PC-3 (cell line): ENCODE measurements at regions not wholly inside any gene's neighbourhood (a gene's known extent, or its start where the extent isn't known, plus 50 kb on each side); places are given as distances from the start of the nearest gene placed in this dataset.

Source experiments
- ATAC-seq: fragments of 200-7000 bp; cut with Tn5 transposase; 2 replicates; pipeline ENCODE4 v1.9.1; 2020; ENCODE audit warnings: mild to moderate bottlenecking, moderate library complexity
- BruUV-seq: library from RNA; stranded (reverse); fragments of 400-500 nt; replicated peaks from 2 replicates; lab custom pipeline; 2021; lab: Mats Ljungman, UMichigan
- CTCF ChIA-PET: fragments of 300-600 bp; sonication (Branson Sonifier 250); formaldehyde crosslinking; loops from one replicate; lab custom pipeline; 2022; ENCODE audit warnings: antibody characterized with exemption; lab: Charles Lee
- POLR2A ChIA-PET: fragments of 300-600 bp; sonication (Branson Sonifier 250); formaldehyde crosslinking; loops from one replicate; lab custom pipeline; 2022; ENCODE audit warnings: antibody characterized with exemption; ENCODE audit not compliant: unreplicated experiment; lab: Charles Lee
- DNase-seq: peaks from one replicate; pipeline ENCODE4 v3.0.0-alpha.2; 2015
- H2AFZ ChIP-seq: fragments of 300-600 bp; sonication (generic); 2 replicates; pipeline ENCODE4 v1.6.0; 2016; ENCODE audit warnings: antibody characterized with exemption, low read length
- H3F3A ChIP-seq: fragments of 300-600 bp; sonication (generic); one replicate; pipeline ENCODE4 v1.6.0; 2017; ENCODE audit warnings: antibody characterized with exemption, low read length, control low read depth, mild to moderate bottlenecking; ENCODE audit not compliant: unreplicated experiment
- H3K27ac ChIP-seq: fragments of 300-600 bp; sonication (generic); 2 replicates; pipeline ENCODE4 v1.5.1; 2016; ENCODE audit warnings: mild to moderate bottlenecking, low read length
- H3K27me3 ChIP-seq: fragments of 300-600 bp; sonication (generic); 2 replicates; pipeline ENCODE4 v1.6.1; 2016; ENCODE audit warnings: low read length, mixed read lengths
- H3K36me3 ChIP-seq: fragments of 300-600 bp; sonication (generic); 2 replicates; pipeline ENCODE4 v1.6.1; 2016; ENCODE audit warnings: low read depth, mixed run types, low read length, mixed read lengths
- H3K4me1 ChIP-seq: fragments of 300-600 bp; sonication (generic); 2 replicates; pipeline ENCODE4 v1.5.1; 2016; ENCODE audit warnings: low read length; ENCODE audit not compliant: insufficient read depth
- H3K4me2 ChIP-seq: fragments of 300-600 bp; sonication (generic); 2 replicates; pipeline ENCODE4 v1.6.0; 2016; ENCODE audit warnings: low read length
- H3K4me3 ChIP-seq: fragments of 300-600 bp; sonication (generic); 2 replicates; pipeline ENCODE4 v1.5.1; 2016; ENCODE audit warnings: mild to moderate bottlenecking, low read length, mixed read lengths
- H3K79me2 ChIP-seq: fragments of 300-600 bp; sonication (generic); 2 replicates; pipeline ENCODE4 v1.6.1; 2017; ENCODE audit warnings: low read length, mixed read lengths
- H3K9ac ChIP-seq: fragments of 300-600 bp; sonication (generic); 2 replicates; pipeline ENCODE4 v1.6.0; 2016; ENCODE audit warnings: mild to moderate bottlenecking, low read length
- H3K9me2 ChIP-seq: fragments of 300-600 bp; sonication (generic); replicated peaks from 2 replicates; pipeline ENCODE4 v1.6.1; 2016; ENCODE audit warnings: mixed run types, low read length, mixed read lengths
- H3K9me3 ChIP-seq: fragments of 300-600 bp; sonication (generic); 2 replicates; pipeline ENCODE4 v1.6.1; 2016; ENCODE audit warnings: low read length, mixed read lengths
- H4K20me1 ChIP-seq: fragments of 300-600 bp; sonication (generic); 2 replicates; pipeline ENCODE4 v1.6.1; 2016; ENCODE audit warnings: low read length, mixed read lengths
- EZH2 ChIP-seq: fragments of 300-600 bp; sonication (generic); IDR thresholded peaks from one replicate; pipeline ENCODE4 v1.6.1; 2017; ENCODE audit warnings: antibody characterized with exemption, mild to moderate bottlenecking, low read length; ENCODE audit not compliant: unreplicated experiment
- EZH2phosphoT487 ChIP-seq: fragments of 300-600 bp; sonication (generic); IDR thresholded peaks from 2 replicates; pipeline ENCODE4 v1.6.1; 2018; ENCODE audit warnings: mild to moderate bottlenecking, antibody characterized with exemption, low read length, borderline replicate concordance
- intact Hi-C: fragments of 100-400 bp; cut with micrococcal nuclease; formaldehyde crosslinking; loops from 2 replicates; pipeline ENCODE4 v1.9.0; 2023
- TF ChIP-seq, protein P1 (sequence below): fragments of 300-600 bp; sonication (generic); conservative IDR thresholded peaks from 2 replicates; pipeline ENCODE4 v1.5.1; 2017; ENCODE audit warnings: antibody characterized with exemption, low read depth, mild to moderate bottlenecking, low read length

DNA sequence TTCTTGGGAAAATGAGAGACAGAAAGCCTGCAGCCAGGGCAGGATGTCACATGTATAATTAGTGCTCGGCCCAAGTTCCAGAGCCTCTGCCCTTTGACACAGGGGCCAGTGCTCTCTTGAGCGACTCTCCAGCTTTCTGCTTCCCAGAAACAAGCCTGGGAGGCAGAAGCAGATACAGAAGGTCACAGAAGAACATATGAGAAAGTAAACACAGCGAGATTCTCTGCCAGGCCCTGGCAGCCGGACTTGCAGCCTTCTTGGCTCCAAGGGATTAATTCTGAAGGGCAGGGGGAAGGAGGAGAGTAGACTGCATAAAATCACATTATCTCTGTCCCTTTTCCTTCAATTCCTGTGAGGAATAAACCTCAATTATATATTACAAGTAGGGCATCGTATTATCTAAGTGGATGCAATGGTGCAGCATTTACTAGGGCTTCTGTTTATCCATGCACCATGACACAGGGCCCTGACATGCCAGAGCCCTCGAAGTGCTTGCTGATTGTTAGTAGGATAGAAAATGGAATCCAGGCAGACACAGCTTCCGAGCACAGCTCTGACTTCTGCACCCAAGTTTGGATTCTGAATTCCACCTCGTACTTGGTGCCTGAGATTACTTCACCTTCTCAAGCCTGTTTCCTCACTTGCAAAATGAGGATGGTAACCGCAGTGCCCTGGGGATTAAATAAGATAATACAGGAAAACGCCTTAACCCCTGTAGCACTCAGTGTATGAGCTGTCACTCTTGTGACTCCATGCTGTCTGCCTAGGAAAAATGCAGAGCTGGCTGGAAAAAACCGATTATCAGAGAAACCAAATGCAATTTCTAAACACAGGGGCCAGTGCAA is 536.5 kb downstream of the TNS3 start:
- H3K9ac ChIP-seq, result no peak overlapping the region
- no peaks in the 10 kb centered on the region for H4K20me1 ChIP-seq
- H3K4me2 ChIP-seq, result no peak overlapping the region
- H3K4me3 ChIP-seq, result no peak overlapping the region
- no peaks in the 10 kb centered on the region for H3K9me3 ChIP-seq
- BruUV-seq, result no TSS peak
- H3K27me3 ChIP-seq, result no peaks in the 10 kb centered on the region
- ATAC-seq, result no peak
- no peaks in the 10 kb centered on the region for H3F3A ChIP-seq
- no peak overlapping the region for H2AFZ ChIP-seq
- intact Hi-C loops, result no loop called here
- TF ChIP-seq EZH2 (no peak), EZH2phosphoT487 (no peak)
- TF ChIP-seq, protein P1, sequence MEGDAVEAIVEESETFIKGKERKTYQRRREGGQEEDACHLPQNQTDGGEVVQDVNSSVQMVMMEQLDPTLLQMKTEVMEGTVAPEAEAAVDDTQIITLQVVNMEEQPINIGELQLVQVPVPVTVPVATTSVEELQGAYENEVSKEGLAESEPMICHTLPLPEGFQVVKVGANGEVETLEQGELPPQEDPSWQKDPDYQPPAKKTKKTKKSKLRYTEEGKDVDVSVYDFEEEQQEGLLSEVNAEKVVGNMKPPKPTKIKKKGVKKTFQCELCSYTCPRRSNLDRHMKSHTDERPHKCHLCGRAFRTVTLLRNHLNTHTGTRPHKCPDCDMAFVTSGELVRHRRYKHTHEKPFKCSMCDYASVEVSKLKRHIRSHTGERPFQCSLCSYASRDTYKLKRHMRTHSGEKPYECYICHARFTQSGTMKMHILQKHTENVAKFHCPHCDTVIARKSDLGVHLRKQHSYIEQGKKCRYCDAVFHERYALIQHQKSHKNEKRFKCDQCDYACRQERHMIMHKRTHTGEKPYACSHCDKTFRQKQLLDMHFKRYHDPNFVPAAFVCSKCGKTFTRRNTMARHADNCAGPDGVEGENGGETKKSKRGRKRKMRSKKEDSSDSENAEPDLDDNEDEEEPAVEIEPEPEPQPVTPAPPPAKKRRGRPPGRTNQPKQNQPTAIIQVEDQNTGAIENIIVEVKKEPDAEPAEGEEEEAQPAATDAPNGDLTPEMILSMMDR, result no peak
- no peaks in the 10 kb centered on the region for H3K79me2 ChIP-seq
- CTCF ChIA-PET, result no interaction called here
- H3K27ac ChIP-seq, result no peak overlapping the region
- no peaks in the 10 kb centered on the region for H3K9me2 ChIP-seq
- H3K36me3 ChIP-seq, result no peaks in the 10 kb centered on the region
- POLR2A ChIA-PET, result interaction anchor here (0.6 kb wide), 1 partner anchor 1182 kb away, joined by 8 read pairs; no protein-coding TSS in a partner anchor
- H3K4me1 ChIP-seq, result no peaks in the 10 kb centered on the region
- DNase-seq, result no peak

DNA sequence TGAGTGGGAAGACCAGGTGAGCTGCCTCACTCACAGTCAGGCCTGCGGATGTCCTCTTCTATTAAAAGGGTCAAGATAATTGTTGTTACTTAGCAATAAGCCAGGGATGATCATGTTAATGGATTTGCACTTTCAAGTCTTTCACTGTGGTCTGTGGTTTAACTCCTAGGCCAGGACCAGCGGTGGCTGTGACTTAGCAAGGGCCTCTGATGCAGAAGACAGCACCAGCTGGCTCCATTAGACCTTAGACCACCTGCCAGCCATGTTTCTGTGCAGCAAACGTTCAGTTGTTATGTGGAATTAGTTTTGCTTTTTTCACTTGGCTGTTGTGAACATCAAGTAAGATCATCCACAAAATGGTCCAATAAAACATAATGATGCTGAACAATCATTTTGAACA is 537.3 kb downstream of the TNS3 start:
- Histone ChIP-seq H3K4me1 (no peaks in the 10 kb centered on the region), H3K4me2 (no peak overlapping the region), H3K4me3 (no peak overlapping the region), H3F3A (no peaks in the 10 kb centered on the region), H3K9me3 (no peaks in the 10 kb centered on the region), H2AFZ (no peak overlapping the region), H3K27me3 (no peaks in the 10 kb centered on the region), H3K27ac (no peak overlapping the region), H3K79me2 (no peaks in the 10 kb centered on the region), H3K9me2 (no peaks in the 10 kb centered on the region), H3K9ac (no peak overlapping the region), H3K36me3 (no peaks in the 10 kb centered on the region), H4K20me1 (no peaks in the 10 kb centered on the region)
- DNase-seq, result no peak
- no peak for ATAC-seq
- intact Hi-C loops, result no loop called here
- BruUV-seq, result no TSS peak
- TF ChIP-seq EZH2phosphoT487, result no peak
- no peak for TF ChIP-seq EZH2
- TF ChIP-seq, protein P1, result no peak
- CTCF ChIA-PET, result no interaction called here
- POLR2A ChIA-PET, result no interaction called here

DNA sequence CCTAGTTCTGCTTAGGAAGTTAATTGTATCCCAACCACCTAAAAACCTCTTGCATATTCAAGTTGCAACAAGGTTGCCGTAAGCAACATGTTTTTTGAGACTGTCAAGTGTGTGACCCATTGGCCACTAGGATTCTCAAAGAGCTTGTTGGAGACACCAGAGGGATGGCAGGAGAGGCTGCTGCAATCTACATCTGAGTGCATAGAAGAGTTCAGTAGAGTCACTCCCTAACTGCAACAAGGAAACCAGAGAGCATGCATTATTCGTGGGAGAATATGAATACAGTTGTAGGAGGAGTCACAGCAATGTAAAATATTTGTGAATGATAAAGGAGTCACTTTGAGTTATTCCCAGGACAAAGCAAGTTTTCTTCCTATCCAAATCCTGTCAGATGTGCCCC is 538.6 kb downstream of the TNS3 start:
- TF ChIP-seq EZH2 (no peak), EZH2phosphoT487 (no peak)
- TF ChIP-seq, protein P1, result no peak
- H3K4me3 ChIP-seq, result no peak overlapping the region
- no peak overlapping the region for H3K9ac ChIP-seq
- DNase-seq (no peak), ATAC-seq (no peak)
- H3K9me2 ChIP-seq, result no peaks in the 10 kb centered on the region
- no peak overlapping the region for H2AFZ ChIP-seq
- H3K4me2 ChIP-seq, result no peak overlapping the region
- H3K9me3 ChIP-seq, result no peaks in the 10 kb centered on the region
- no peaks in the 10 kb centered on the region for H3K4me1 ChIP-seq
- CTCF ChIA-PET, result no interaction called here
- H3K36me3 ChIP-seq, result no peaks in the 10 kb centered on the region
- no peak overlapping the region for H3K27ac ChIP-seq
- H3K27me3 ChIP-seq, result no peaks in the 10 kb centered on the region
- H3F3A ChIP-seq, result no peaks in the 10 kb centered on the region
- H4K20me1 ChIP-seq, result no peaks in the 10 kb centered on the region
- intact Hi-C loops, result no loop called here
- H3K79me2 ChIP-seq, result no peaks in the 10 kb centered on the region
- no TSS peak for BruUV-seq
- POLR2A ChIA-PET, result no interaction called here
